GM12892 (cell line): ENCODE measurements at regions not wholly inside any gene's neighbourhood (a gene's known extent, or its start where the extent isn't known, plus 50 kb on each side); places are given as distances from the start of the nearest gene placed in this dataset.

Source experiments
- POLR2A ChIP-seq: IDR thresholded peaks from 2 replicates; pipeline ENCODE4 v1.6.1; 2011; ENCODE audit warnings: low read depth, low read length, control low read depth
- TAF1 ChIP-seq: IDR thresholded peaks from 2 replicates; pipeline ENCODE4 v1.6.1; 2011; ENCODE audit warnings: low read depth, mild to moderate bottlenecking, control low read depth, low read length, borderline replicate concordance

GRCh38 chr21:27026501-27026900, 59.6 kb upstream of the ADAMTS5 start:
- TF ChIP-seq POLR2A (no peak), TAF1 (no peak)
